WTC11 (cell line): ENCODE measurements at regions not wholly inside any gene's neighbourhood (a gene's known extent, or its start where the extent isn't known, plus 50 kb on each side); places are given as distances from the start of the nearest gene placed in this dataset.
A peak's percentile ranks its signal among the peaks of the same experiment; 100 is the strongest.

Source experiments
- ATAC-seq: fragments of 200-7000 bp; cut with Tn5 transposase; 2 replicates; pipeline ENCODE4 v1.10.0; 2021; ENCODE audit warnings: mild to moderate bottlenecking, moderate library complexity
- CTCF ChIA-PET: fragments of 300-600 bp; sonication (Branson Sonifier 250); formaldehyde crosslinking; loops from one replicate; lab custom pipeline; 2021; ENCODE audit warnings: antibody characterized with exemption; lab: Charles Lee
- POLR2A ChIA-PET: fragments of 350-600 bp; sonication (Branson Sonifier 250); formaldehyde crosslinking; loops from one replicate; lab custom pipeline; 2021; ENCODE audit warnings: antibody characterized with exemption; lab: Charles Lee
- DNase-seq: peaks from one replicate; pipeline ENCODE4 v3.0.0; 2021; ENCODE audit warnings: low spot score
- H3K27ac Mint-ChIP-seq: 2 replicates; pipeline ENCODE4 v1.8.0; 2021; ENCODE audit warnings: mixed read lengths
- H3K27me3 Mint-ChIP-seq: 2 replicates; pipeline ENCODE4 v1.8.0; 2021; ENCODE audit warnings: low read depth, mild to moderate bottlenecking, moderate library complexity, mixed read lengths
- H3K36me3 Mint-ChIP-seq: 2 replicates; pipeline ENCODE4 v1.8.0; 2021; ENCODE audit warnings: mixed read lengths
- H3K4me1 Mint-ChIP-seq: 2 replicates; pipeline ENCODE4 v1.8.0; 2022; ENCODE audit warnings: mixed read lengths
- H3K4me3 Mint-ChIP-seq: 2 replicates; pipeline ENCODE4 v1.8.0; 2021; ENCODE audit warnings: mild to moderate bottlenecking, moderate library complexity, mixed read lengths
- H3K9me3 Mint-ChIP-seq: 2 replicates; pipeline ENCODE4 v1.8.0; 2021; ENCODE audit warnings: mixed read lengths
- CBFB ChIP-seq: sonication (generic); formaldehyde crosslinking; IDR thresholded peaks from 2 replicates; pipeline ENCODE4 v1.8.1; 2022; ENCODE audit warnings: mild to moderate bottlenecking, low read depth, missing genetic modification reagents
- CDX4 ChIP-seq: fragments of 250-450 bp; sonication (Bioruptor Pico); IDR thresholded peaks from 2 replicates; pipeline ENCODE4 v1.9.0; 2021; ENCODE audit warnings: moderate library complexity, mild to moderate bottlenecking, inconsistent platforms, borderline replicate concordance
- CREM ChIP-seq: sonication (generic); formaldehyde crosslinking; IDR thresholded peaks from 2 replicates; pipeline ENCODE4 v1.8.1; 2022; ENCODE audit warnings: mild to moderate bottlenecking, missing genetic modification reagents, moderate library complexity
- E2F4 ChIP-seq: sonication (generic); formaldehyde crosslinking; IDR thresholded peaks from 2 replicates; pipeline ENCODE4 v1.8.1; 2022; ENCODE audit warnings: low read depth, mild to moderate bottlenecking, moderate library complexity, missing genetic modification reagents, borderline replicate concordance
- FOXJ3 ChIP-seq: sonication (generic); formaldehyde crosslinking; IDR thresholded peaks from 2 replicates; pipeline ENCODE4 v1.9.0; 2021; ENCODE audit warnings: missing genetic modification reagents, mild to moderate bottlenecking, borderline replicate concordance
- FOXP1 ChIP-seq: sonication (generic); formaldehyde crosslinking; IDR thresholded peaks from 2 replicates; pipeline ENCODE4 v1.8.0; 2022; ENCODE audit warnings: missing genetic modification reagents, mild to moderate bottlenecking, moderate library complexity, borderline replicate concordance
- HMGA2 ChIP-seq: fragments of 250-450 bp; sonication (Bioruptor Pico); IDR thresholded peaks from 2 replicates; pipeline ENCODE4 v1.4.0; 2021; ENCODE audit warnings: mild to moderate bottlenecking, moderate library complexity
- JUN ChIP-seq: sonication (generic); formaldehyde crosslinking; IDR thresholded peaks from 2 replicates; pipeline ENCODE4 v1.8.0; 2023; ENCODE audit warnings: mild to moderate bottlenecking, missing genetic modification reagents
- NFYB ChIP-seq: sonication (generic); formaldehyde crosslinking; conservative IDR thresholded peaks from 2 replicates; pipeline ENCODE4 v1.8.0; 2022; ENCODE audit warnings: low read depth, missing genetic modification reagents
- PRRX2 ChIP-seq: fragments of 250-450 bp; sonication (Bioruptor Pico); IDR thresholded peaks from 2 replicates; pipeline ENCODE4 v1.8.0; 2021; ENCODE audit warnings: mild to moderate bottlenecking
- ZNF138 ChIP-seq: sonication (generic); formaldehyde crosslinking; conservative IDR thresholded peaks from 2 replicates; pipeline ENCODE4 v1.8.1; 2022; ENCODE audit warnings: mild to moderate bottlenecking, moderate library complexity, missing genetic modification reagents
- ZNF219 ChIP-seq: sonication (generic); formaldehyde crosslinking; IDR thresholded peaks from 2 replicates; pipeline ENCODE4 v1.8.0; 2023; ENCODE audit warnings: missing genetic modification reagents, mild to moderate bottlenecking, borderline replicate concordance
- ZNF532 ChIP-seq: fragments of 250-450 bp; sonication (Bioruptor Pico); IDR thresholded peaks from 2 replicates; pipeline ENCODE4 v1.9.0; 2021; ENCODE audit warnings: mild to moderate bottlenecking, borderline replicate concordance
- ZSCAN18 ChIP-seq: fragments of 250-450 bp; sonication (Bioruptor Pico); IDR thresholded peaks from 2 replicates; pipeline ENCODE4 v2.1.2; 2022; ENCODE audit warnings: mild to moderate bottlenecking, moderate library complexity
- TF ChIP-seq, protein P1 (sequence below): sonication (generic); formaldehyde crosslinking; IDR thresholded peaks from 2 replicates; pipeline ENCODE4 v1.8.0; 2023; ENCODE audit warnings: missing genetic modification reagents, mild to moderate bottlenecking, borderline replicate concordance

GRCh38 chr3:159817571-159817970 is 171.1 kb upstream of the IL12A start:
- Mint-ChIP-seq H3K36me3 (no peaks in the 10 kb centered on the region), H3K9me3 (no peaks in the 10 kb centered on the region), H3K27ac (no peak overlapping the region), H3K4me1 (peaks cover 28% of the 10 kb centered on the region), H3K27me3 (no peaks in the 10 kb centered on the region), H3K4me3 (no peak overlapping the region)
- DNase-seq (no peak), ATAC-seq (no peak)
- TF ChIP-seq FOXP1 (CRISPR knock-in tag) (no peak), CREM (no peak), JUN (no peak), ZNF138 (CRISPR knock-in tag) (no peak), HMGA2 (no peak)
- ChIA-PET POLR2A (no interaction called here), CTCF (interaction anchor here (0.6 to 3.2 kb wide), 22 partner anchors 8 to 557 kb away, joined by 3 to 39 read pairs (median 5); partner anchors contain the start of genes IL12A and SCHIP1)

DNA sequence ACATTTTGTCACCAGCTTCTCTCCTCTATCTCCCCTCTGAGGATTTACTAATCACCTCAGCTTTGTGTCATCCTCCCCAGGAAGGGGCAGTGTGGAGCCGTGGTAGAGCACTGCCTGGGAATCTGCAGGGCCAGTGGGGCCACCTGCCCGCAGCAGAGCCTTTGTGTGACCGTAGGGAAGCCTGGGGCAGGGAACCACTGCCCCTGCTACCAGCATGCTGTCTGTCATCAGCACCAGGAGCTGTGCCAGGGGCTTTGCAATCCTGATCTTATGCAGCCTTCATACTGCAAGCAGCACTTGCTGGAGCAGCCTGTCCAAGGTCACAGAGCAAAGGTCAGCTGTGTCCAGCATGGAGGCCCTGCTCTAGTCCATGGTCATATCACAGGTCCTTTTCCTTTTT is 170.2 kb upstream of the IL12A start:
- Mint-ChIP-seq H3K36me3 (no peaks in the 10 kb centered on the region), H3K27ac (no peak overlapping the region), H3K4me3 (no peak overlapping the region), H3K27me3 (no peaks in the 10 kb centered on the region), H3K9me3 (no peaks in the 10 kb centered on the region)
- POLR2A ChIA-PET: no interaction called here
- DNase-seq: peak; percentile 47
- TF ChIP-seq CBFB (CRISPR knock-in tag): no peak
- TF ChIP-seq, all 79 proteins: peak for 0
- CTCF ChIA-PET: interaction anchor here (0.6 to 3.2 kb wide), 22 partner anchors 9 to 558 kb away, joined by 3 to 39 read pairs (median 5); partner anchors contain the start of genes IL12A and SCHIP1
- H3K4me1 Mint-ChIP-seq: peaks cover 35% of the 10 kb centered on the region
- peak; percentile 82 for ATAC-seq

DNA sequence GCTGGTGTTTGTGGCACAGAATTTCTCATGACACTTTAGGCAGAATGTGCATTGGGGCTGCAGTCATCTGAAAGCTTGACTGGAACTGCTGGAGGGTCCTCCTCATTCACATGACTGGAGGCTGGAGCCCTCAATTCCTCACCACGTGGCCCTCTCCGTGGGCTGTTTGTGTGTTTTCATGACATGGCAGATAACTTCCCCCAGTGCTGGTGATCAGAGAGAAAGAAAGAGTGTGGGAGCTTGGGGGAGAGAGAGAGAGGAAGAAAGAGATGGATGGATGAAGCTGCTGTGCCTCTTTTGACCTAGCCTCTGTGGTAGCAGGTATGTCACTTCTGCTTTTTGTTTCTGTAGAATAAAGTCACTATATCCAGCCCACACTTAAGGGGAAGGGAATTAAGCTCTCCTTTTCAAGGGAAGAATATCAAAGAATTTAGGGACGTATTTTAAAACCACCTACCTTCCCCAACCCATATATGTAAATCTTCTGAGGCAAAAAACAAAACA is 169.6 kb upstream of the IL12A start:
- peaks cover 32% of the 10 kb centered on the region for H3K4me1 Mint-ChIP-seq
- ChIA-PET POLR2A (no interaction called here), CTCF (interaction anchor here (1.1 to 3.2 kb wide), 13 partner anchors 9 to 553 kb away, joined by 3 to 39 read pairs (median 8); partner anchors contain the start of gene IL12A)
- TF ChIP-seq CDX4 (CRISPR knock-in tag) (no peak), ZSCAN18 (CRISPR knock-in tag) (no peak)
- no peak for ATAC-seq
- no peak for DNase-seq
- H3K27ac Mint-ChIP-seq: no peak overlapping the region
- no peaks in the 10 kb centered on the region for H3K36me3 Mint-ChIP-seq
- no peak overlapping the region for H3K4me3 Mint-ChIP-seq
- no peaks in the 10 kb centered on the region for H3K27me3 Mint-ChIP-seq
- no peaks in the 10 kb centered on the region for H3K9me3 Mint-ChIP-seq

- no peaks in the 10 kb centered on the region for H3K27me3 Mint-ChIP-seq
- TF ChIP-seq, protein P1, sequence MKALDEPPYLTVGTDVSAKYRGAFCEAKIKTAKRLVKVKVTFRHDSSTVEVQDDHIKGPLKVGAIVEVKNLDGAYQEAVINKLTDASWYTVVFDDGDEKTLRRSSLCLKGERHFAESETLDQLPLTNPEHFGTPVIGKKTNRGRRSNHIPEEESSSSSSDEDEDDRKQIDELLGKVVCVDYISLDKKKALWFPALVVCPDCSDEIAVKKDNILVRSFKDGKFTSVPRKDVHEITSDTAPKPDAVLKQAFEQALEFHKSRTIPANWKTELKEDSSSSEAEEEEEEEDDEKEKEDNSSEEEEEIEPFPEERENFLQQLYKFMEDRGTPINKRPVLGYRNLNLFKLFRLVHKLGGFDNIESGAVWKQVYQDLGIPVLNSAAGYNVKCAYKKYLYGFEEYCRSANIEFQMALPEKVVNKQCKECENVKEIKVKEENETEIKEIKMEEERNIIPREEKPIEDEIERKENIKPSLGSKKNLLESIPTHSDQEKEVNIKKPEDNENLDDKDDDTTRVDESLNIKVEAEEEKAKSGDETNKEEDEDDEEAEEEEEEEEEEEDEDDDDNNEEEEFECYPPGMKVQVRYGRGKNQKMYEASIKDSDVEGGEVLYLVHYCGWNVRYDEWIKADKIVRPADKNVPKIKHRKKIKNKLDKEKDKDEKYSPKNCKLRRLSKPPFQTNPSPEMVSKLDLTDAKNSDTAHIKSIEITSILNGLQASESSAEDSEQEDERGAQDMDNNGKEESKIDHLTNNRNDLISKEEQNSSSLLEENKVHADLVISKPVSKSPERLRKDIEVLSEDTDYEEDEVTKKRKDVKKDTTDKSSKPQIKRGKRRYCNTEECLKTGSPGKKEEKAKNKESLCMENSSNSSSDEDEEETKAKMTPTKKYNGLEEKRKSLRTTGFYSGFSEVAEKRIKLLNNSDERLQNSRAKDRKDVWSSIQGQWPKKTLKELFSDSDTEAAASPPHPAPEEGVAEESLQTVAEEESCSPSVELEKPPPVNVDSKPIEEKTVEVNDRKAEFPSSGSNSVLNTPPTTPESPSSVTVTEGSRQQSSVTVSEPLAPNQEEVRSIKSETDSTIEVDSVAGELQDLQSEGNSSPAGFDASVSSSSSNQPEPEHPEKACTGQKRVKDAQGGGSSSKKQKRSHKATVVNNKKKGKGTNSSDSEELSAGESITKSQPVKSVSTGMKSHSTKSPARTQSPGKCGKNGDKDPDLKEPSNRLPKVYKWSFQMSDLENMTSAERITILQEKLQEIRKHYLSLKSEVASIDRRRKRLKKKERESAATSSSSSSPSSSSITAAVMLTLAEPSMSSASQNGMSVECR: no peak
- TF ChIP-seq ZNF532 (no peak), PRRX2 (CRISPR knock-in tag) (no peak), ZNF219 (CRISPR knock-in tag) (no peak), NFYB (CRISPR knock-in tag) (no peak), FOXJ3 (CRISPR knock-in tag) (no peak), E2F4 (CRISPR knock-in tag) (no peak)
- TF ChIP-seq, all 79 proteins: peak for 0
- no peak for ATAC-seq
- Mint-ChIP-seq H3K27ac (no peak overlapping the region), H3K4me3 (no peak overlapping the region), H3K9me3 (no peaks in the 10 kb centered on the region), H3K36me3 (no peaks in the 10 kb centered on the region), H3K4me1 (peaks cover 27% of the 10 kb centered on the region)
- POLR2A ChIA-PET: no interaction called here
- CTCF ChIA-PET: interaction anchor here (1.1 to 3.2 kb wide), 5 partner anchors 8 to 233 kb away, joined by 3 to 39 read pairs (median 5); partner anchors contain the start of gene IL12A
- DNase-seq: no peak
These were observed 169.0 kb upstream of the IL12A start for GRCh38 chr3:159819676-159820075.
